HG03103 (cell line): ENCODE measurements at regions not wholly inside any gene's neighbourhood (a gene's known extent, or its start where the extent isn't known, plus 50 kb on each side); places are given as distances from the start of the nearest gene placed in this dataset.

Experiments used
- ATAC-seq: cut with Tn5 transposase; IDR thresholded peaks from one replicate; pipeline ENCODE4 v1.9.1; 2021; ENCODE audit warnings: low read depth; ENCODE audit not compliant: unreplicated experiment

GRCh38 chr10:44674536-44675386 lies 236.4 kb upstream of the TMEM72 start:
- no peak for ATAC-seq

DNA sequence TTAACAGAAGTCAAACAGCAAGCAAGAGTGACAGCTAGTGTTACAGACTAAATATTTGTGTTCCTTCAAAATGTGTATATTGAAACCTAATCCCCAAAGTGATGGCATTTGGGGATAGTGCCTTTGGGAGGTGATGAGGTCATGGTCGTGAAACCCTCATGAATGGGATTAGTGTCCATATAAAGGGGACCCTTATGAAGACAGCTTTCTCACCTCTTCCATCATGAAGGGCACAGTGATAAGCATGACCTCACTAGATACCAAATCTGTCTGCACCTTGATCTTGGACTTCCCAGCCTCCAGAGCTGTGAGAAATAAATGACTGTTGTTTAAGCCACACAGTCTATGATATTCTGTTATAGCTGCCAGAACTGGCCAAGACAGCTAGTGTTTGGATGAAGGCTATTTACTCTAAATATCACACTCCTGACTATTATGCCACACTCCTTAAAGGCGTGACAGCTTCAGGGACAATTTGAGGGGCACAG lies 235.7 kb upstream of the TMEM72 start:
- ATAC-seq = no peak

DNA sequence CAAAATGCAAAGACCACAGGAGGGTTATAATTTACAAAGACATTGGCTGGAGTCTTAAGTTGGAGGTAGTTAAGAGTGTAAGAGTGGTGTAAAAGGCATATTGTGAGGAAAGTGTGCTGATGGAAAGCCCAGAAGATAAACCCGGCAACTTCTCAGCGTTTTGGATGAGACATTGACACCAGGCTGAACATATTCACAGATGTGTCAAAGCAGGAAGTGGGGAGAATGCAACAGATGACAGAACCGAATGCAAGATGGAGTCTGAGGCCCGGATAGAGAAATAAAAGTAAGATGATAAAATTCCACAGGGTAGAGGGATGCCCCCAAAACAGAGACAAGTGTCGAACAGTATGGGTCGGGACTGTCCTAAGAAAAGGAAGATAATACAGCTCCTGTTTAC lies 230.4 kb upstream of the TMEM72 start:
- no peak for ATAC-seq

GRCh38 chr10:44682507-44682906 lies 228.6 kb upstream of the TMEM72 start:
- no peak for ATAC-seq

DNA sequence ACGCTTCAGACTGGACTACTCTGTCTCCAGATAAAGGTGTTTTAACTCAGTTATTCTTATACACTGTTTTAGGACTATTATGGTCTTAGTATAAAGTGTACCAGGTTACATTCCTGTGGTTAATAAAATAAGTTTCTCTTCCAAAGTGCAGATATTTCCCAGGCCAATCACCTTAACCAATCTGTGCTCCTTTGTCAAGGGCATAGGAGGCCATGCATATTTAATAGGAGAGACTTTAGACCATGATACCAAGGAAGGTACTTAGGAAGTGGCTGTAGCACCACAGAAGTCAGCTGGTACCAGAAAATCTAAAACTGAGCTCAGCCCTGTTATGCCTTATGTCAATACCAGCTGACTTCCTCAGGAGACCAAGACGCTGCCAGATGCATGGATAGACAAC lies 226.5 kb upstream of the TMEM72 start:
- no peak for ATAC-seq

DNA sequence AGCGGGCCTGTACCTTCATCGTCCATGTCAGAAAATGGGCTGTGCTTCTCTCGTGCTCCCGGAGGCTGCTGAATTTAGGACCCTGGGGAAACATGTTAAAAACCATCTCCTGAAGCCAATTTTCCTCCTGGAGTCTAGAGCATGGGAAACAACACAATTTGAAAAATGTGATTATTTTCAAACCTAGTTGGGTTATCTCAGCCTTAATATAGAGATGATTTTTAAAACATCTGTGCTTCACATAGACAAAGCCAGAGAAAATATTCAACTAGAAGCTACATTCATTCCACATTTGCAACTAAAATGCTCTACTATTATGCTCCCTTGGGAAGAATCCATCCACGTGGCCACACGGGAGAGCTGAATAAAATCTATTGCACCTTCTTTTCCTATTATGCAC lies 225.9 kb upstream of the TMEM72 start:
- no peak for ATAC-seq

DNA sequence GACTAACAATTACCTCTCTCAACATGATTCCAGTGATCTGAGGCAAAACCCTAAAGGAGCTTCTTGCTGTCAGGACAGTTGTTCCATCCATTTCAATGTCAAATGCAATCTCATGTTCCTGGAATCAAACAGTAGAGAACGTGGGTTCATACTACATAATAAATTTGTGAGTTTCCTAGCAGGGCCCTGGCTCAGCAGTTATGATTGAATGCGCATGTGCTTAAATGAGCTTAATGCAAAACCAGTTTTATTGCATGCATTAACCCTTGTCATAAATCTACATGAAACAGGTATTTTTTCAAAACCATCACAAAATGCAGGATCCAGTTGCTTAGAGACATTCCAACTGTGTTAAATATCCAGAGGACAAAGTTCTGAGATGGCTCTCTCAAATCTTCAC lies 225.4 kb upstream of the TMEM72 start:
- ATAC-seq = no peak

DNA sequence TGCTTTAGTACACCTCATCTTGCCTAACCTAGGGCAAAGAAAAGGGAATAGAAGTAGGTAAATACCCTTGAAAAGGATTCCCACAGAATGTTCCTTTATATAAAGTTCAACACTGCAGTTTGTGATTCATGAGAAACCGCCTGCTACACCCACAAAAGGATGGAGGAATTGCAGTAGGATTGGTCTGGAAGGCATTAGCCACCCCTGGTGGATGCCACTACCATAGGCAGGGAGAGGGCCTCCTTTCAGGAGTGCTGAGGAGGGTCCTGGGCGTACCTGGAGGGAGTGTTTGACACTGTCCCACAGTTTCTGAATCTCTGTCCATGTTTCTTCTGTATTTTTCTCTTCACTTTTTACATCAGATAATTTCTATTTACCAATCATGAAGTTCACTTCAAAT lies 221.8 kb upstream of the TMEM72 start:
- ATAC-seq = no peak

DNA sequence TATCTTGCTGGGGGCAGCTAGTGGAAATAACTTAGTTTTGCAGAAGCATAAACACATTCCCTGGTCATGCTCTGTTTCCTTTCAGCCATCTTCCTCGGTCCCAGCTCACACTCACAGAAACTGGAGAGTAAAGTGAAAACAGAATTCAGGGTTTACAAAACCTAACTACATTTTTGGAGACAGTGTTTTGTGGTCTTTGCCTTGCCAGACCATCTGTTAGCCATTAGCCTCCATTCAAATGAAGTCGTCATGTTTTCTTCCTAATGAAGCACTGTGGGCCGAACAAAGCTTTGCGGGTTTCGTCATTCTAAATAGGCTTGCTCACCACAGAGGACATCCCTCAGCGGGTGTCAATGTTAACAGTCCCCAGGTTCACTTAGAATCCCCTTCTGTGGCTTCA lies 214.6 kb upstream of the TMEM72 start:
- no peak for ATAC-seq

DNA sequence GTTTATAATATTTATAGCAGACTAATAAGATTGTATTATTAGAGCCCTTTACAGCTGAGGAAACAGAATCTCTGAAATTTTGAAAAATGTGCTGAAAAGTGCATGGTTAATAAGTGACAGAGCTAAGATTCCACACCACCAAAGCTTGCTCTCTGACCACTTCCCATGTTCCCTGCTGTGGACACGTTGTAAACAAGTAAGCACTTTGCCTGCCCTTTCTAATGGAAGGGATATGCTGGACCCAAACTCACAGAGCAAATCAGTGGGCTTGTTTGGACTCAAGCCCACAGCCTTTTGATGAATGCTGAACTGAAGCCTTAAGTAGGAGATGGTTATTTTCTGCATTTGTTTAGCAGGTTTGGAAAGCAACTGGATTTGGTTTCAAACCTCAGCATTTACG lies 214.0 kb upstream of the TMEM72 start:
- ATAC-seq = no peak

DNA sequence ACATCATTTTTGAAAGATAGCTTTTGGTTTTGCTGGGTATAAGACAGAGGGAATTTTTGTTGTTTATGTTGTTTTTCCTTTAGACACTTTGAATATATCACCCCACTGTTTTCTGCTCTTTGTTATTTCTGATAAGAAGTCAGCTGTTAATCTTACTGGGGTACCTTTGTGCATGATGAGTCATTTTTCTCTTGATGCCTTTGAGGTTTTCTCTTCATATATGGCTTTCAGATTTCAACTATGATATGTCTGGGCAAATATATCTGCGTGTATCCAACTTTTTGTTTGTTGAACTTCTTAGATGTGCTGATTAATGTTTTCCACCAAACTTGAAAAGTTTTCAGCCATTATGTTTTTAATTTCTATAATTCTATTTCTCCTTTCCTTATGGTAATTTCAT lies 208.6 kb upstream of the TMEM72 start:
- no peak for ATAC-seq

DNA sequence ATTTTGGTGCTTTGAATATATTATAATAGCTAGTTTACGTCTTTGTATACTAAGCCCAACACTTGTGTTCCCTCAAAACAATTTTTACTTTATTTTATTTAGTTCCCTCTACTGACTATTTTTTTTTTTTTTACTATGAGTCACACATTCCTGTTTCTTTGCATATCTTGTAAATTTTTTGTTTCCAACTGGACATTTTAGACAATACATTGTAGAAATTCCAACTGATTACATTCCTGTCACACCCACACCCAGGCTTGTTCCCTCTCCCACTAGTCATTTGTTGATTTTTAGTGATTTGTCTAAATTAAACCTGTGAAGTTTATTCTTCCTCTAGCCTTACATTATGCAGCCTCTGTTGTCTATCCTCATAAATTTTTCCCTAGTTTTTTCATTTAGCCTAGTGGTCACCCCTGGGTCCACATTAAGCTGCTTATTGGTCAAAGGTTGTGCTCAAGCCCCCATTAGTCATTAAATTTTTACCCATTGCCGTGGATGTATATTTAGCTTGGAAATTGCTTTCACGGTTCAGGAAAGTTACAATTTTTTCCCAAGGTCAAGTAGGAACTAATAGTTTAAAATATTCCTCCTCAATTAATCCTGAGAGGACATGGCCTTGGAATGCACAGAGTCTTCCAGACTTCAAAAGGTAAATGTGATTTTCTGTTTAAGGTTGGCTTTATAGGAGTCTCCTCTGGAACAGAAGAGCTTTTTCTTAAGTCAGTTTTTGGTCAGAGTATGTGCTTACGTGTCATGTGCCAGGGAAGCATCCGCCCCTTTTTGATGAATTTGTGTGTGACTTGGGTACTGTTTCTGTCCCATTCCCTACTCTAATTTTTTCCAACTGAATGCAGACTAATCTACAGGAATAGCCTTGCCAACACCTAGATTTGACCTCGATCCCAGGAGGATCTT lies 207.6 kb upstream of the TMEM72 start:
- ATAC-seq = no peak

- ATAC-seq = no peak
These were observed 206.5 kb upstream of the TMEM72 start for GRCh38 chr10:44704616-44705015.

DNA sequence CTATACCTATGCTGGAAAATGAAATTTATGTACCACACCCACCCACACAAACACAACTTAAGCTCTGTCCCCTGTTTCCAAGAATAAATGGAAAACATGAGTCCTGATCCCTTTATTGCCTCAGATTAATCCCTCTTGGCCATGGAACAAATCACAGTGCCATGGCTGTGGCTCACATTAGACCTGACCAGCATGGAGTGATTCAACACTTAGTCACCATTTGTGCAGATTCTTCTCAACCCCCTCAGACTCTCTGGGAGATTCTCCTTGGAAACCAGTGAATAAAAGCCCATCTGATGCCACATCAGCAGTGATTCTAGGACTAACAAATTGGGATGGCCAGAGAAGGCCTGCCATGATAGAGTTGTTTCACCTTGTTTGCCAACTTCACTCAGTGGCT lies 204.4 kb upstream of the TMEM72 start:
- no peak for ATAC-seq

DNA sequence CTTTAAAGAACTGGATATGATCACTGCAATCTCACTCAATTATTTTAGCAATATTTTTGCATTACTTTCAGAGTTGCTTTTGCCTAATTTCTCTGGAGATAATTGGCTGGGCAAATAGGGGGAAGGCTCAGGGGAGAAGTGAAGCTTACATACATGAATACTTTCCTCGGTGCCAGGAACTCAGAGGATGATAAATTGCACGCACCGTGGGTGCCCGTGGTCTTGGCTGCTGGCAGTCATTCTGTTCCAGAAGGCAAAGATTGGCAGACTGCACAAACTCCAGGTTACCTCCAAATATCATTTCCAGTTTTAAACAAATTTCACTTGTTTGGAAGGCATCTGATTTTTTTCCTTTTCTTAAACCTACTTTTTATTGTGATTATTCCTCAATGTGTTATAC lies 197.8 kb upstream of the TMEM72 start:
- no peak for ATAC-seq

- no peak for ATAC-seq
These were observed 196.7 kb upstream of the TMEM72 start for GRCh38 chr10:44714451-44714850.

GRCh38 chr10:44715136-44715535 lies 196.0 kb upstream of the TMEM72 start:
- no peak for ATAC-seq

GRCh38 chr10:44716470-44717015 lies 194.6 kb upstream of the TMEM72 start:
- no peak for ATAC-seq

GRCh38 chr10:44723082-44723481 lies 188.1 kb upstream of the TMEM72 start:
- peak; percentile 37 for ATAC-seq

GRCh38 chr10:44723619-44724325 lies 187.4 kb upstream of the TMEM72 start:
- no peak for ATAC-seq
